ENCODE measurements at regions not wholly inside any gene's neighbourhood (a gene's known extent, or its start where the extent isn't known, plus 50 kb on each side); places are given as distances from the start of the nearest gene placed in this dataset.
A peak's percentile ranks its signal among the peaks of the same experiment; 100 is the strongest.

DNA sequence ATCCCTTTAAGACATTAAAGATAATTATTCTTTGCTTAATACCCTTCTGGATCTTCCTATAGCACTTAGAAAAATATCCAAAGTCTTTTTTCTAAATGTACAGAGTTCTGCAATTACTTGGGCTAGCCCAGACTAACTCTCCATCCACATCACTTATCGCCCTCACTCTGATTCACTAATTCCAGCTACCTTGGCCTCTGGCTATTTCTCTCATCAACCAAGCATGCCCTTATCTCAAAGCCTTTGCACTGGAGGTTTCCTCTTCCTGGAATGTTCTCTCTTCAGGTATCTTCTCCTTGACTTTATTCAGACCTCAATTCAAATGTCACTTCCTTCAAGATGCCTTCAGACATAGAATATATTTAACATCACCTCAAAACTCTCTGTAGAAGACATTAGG is 345.1 kb upstream of the SMIM31 start:
- no peak for DNase-seq (ENCODE audit: low read depth)

DNA sequence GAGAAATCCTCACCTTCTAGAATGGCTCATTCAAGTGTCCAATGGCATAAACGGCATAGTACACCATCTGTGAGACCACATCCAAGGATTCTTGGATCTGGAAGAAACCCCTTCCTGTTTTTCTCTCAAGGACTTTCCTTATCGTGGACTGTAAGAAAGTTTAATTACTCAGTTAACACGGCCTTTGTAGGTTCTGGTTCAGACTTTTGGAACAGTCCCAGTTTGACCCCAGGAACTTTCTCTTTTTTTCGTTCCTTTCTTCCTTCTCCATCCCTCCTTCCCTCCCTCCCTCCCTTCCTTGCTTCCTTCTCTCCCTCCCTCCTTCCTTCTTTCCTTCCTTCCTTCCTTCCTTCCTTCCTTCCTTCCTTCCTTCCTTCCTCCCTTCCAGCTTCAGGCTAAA is 343.5 kb upstream of the SMIM31 start:
- DNase-seq (ENCODE audit: low read depth), result no peak

DNA sequence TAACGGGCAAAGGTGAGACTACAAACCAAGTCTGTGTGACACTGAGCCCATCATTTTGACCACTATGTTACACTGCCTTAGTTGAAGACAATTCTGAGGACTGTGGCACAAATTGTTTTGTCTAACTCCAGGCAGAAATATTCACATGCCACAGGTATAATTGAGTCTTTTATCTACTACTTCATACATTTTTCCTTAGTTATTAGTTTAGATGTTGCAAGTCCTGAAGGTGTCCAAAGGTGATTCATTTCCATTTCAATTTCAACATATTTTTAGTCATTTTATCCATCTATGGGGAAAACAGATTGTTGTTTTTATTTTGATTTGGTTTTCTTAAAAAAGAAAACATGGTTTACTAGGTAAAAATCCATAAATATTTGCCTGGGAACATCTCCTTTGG is 341.7 kb upstream of the SMIM31 start:
- no peak for DNase-seq (ENCODE audit: low read depth)

DNA sequence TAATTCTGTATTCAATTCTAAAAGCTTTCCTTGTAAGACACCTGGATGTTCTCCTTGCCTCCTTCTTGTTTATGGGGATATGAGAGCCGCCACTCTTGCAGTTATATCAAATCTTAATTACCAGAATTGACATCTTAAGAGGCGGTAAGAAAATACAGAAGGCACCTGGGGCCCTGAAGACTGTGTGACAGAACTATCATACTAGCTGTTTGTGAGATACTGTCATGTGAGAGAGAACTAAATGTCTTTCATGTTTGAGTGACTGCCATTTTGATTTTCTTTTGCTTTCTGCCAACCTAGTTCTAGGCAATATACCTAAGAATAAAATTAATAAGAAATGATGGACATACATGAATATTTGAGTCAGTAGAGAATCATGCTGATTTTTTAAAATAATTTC is 340.2 kb upstream of the SMIM31 start:
- no peak for DNase-seq (ENCODE audit: low read depth)

DNA sequence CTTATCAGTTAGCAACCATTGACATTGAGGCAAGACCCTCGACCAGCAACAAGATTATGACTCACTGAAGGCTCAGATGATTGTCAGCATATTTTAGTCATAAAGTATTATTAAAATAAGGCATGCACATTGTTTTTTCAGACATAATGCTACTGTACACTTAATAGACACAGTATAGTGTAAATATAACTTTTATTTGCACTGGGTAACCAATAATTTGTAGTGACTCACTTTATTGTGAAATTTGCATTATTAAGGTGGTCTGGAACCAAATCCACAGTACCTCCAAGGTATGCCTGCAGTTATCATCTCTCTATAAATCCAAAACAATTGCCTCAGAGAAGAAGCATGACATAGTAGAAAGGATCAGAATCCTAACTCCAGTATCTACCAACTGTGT is 330.1 kb upstream of the SMIM31 start:
- peak; percentile 20 for DNase-seq (ENCODE audit: low read depth)

DNA sequence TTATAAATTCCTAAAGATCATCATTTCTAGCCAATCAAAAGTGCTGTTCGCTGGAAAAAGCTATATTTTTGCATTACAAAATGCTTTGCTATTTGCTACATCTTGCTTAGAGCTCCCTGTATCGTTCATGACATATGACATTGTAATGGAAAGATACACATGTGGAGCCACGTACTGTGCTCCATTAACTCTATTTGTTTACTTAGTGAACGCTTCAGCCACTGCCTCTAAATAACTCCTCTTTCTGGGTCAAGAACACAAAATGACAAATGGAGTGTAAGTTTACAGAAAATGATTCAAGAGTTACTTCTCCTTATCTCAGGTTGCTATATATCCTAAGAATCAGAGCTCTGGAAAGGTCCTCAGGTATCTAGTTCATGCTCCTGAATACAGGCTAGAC is 329.1 kb upstream of the SMIM31 start:
- no peak for DNase-seq (ENCODE audit: low read depth)

DNA sequence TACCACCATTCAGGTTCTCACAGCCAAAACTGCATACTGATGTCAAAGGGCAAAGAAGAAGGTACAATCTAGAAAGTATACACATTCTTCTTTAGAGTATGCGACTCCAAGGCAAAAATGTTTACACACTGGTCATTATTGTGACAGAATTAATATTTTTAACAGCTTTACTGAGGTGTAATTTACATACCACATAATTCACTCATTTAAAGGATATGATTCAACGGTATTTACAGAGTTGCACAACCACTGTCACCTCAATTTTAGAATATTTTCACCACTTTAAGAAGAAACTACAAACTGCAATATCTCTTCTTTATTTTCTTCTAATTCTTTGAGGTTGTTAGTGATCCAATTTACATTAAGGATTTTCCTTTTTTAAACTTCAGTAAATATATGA is 325.4 kb upstream of the SMIM31 start:
- DNase-seq (ENCODE audit: low read depth), result peak; percentile 3

DNA sequence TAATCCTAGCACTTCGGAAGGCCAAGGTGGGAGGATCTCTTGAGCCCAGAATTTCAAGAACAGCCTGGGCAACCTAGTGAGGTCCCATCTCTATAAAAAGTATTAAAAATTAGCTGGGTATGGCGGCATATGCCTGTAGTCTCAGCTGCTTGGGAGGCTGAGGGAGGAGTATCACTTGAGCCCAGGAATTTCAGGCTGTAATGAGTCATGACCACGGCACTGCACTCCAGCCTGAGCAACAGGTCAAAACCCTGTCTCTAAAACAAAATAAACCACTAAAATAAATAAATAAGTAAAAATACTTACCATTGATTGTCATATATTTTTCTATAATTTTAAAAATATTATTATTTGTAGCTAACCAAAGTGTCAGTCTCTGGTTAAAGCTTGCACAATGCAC is 315.6 kb upstream of the SMIM31 start:
- peak; percentile 68 for DNase-seq (ENCODE audit: low read depth)

DNA sequence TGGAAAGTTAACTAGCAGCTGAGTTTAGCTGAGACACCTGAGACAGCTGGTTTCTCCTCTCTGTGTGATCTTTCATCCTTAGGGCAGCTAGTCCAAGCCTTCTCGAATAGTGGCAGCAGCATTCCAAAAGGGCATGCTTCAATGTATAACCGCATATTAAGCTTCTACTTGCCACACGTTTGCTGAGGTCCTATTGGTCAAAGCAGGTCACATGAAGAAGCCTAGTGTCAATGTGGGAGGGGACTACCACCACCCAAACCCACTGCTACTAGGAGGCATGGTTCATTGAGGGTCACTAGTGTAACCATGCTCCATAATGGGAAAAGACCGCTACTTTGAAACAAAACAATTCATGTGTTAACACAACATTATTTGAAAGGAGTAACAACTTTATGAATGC is 314.9 kb upstream of the SMIM31 start:
- DNase-seq (ENCODE audit: low read depth), result no peak

DNA sequence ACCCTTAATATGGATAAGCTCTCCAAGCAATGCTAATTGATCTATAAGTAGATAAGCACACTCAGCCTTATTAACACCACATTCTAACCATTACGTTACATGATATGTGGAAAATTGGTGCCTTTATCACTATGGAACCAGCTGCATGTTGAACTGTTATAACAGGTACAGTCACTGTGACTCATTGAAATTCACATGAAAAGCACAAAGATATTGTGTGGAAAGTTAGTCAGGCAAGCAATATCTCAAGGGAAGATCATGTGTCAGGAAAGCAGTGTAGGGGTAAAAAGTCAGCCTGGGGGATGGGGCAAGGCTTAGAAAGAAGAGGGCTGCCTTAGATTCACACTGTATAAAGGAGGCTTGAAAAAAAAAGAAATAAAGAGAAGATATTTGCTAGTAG is 313.7 kb upstream of the SMIM31 start:
- DNase-seq (ENCODE audit: low read depth), result peak; percentile 76

DNA sequence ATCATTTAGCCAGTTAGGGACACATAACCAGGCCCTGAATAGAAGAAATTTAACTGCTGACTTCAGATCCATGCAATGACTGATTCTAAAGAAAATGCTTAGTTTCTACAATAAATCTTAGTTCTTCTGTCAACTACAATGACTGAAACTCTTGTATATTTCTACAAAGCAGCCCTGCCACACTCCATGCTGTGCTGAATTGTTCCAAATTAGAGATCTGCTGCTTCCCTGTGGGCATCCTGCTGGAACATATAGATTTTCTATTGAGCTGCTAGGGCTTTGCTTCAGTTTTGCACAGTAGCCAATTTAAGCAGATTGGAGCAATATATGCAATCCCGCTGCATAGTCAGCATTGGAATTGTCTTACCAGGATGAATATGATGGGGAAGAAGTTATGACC is 312.8 kb upstream of the SMIM31 start:
- no peak for DNase-seq (ENCODE audit: low read depth)

DNA sequence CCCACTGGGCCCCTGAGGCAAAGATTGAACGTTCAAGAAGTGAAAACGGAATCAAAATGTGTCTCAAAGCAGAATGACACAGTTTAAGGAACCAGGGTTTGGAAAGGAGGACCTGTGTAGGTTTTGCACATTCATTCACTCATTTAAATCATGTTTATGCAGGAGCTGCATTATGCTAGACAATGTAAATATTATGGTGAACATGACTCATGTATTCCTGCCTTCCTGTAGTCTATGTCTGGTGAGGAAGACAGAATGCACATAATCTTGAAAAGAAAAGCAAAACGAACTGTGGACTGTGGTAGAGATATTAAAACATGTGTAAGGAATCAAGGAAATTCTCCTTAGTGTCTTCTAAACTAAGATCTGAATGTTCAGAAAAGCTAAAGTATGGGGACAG is 311.8 kb upstream of the SMIM31 start:
- DNase-seq (ENCODE audit: low read depth), result peak; percentile 4

DNA sequence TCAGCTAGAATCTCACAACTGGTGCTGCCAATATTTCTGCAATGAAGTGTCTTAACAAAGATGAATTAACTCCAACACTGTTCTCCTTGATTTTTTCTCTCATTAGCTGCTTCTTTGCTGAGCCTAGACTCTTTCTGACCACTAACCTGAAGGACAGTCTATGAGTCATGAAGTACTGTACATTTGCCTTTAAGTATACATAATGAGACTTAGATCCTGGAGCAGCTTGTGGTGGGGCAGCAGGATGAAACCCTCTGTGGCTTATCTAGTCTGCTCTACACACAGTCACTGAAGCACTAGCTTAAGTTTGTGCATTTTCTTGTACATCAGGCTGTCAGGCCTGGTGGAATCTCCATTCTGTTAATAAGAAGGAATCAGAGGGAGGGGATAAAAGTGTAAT is 307.4 kb upstream of the SMIM31 start:
- DNase-seq (ENCODE audit: low read depth), result peak; percentile 72

DNA sequence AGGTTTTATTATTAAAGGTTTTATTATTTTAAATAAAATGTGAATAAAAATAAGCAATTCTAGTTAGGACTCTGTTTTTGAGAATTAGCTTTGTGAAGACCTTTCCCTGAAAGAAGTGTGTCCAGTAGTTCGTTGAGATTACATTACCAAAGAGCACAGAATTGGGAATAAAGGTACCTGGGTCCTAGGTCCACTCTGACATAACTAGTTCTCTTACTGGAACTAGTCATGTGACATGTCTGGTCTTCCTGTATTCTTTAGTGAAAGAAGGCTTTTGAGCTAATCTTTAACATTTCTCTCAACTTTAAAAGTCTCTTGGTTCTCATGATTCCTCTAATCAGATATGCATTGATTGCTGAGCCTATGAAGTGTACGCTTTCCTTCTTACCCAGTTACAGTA is 292.0 kb upstream of the SMIM31 start:
- no peak for DNase-seq (ENCODE audit: low read depth)

DNA sequence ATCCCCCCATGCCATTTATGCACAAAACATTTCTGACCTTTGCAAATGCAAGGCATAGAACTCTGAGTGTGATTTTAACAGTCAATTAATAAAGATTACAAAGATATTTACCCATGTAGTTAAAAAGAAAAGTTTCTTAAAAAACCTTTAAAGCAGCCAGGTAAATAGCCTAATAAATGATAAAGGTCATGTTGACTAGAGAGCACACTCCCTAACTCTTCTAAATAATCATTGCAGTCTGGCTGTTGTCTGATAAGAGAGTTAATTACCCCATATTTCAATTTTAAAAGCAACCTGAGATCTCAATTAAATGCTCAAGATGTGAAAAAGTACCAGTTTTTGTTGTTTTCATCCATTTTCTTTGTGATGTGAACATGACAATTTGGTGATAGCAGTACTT is 291.5 kb upstream of the SMIM31 start:
- no peak for DNase-seq (ENCODE audit: low read depth)

DNA sequence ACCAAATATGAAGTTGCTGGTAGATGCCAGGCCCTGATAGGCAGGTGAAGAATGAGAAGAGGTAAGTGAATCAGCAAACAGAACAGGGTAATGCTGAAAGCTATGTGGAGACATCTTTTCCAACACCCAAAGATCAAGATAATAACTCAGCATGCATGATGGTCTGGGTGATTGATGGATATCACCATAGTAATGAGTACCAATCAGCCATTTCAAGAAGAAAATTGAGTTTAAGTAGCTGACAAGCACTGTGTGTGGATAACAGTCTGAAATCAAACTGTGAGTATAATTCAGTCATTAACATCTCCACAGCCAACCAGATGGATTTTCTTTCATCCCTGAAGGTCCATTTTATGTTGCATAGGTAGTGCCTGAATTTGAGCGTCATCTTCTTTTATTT is 289.6 kb upstream of the SMIM31 start:
- DNase-seq (ENCODE audit: low read depth), result no peak

DNA sequence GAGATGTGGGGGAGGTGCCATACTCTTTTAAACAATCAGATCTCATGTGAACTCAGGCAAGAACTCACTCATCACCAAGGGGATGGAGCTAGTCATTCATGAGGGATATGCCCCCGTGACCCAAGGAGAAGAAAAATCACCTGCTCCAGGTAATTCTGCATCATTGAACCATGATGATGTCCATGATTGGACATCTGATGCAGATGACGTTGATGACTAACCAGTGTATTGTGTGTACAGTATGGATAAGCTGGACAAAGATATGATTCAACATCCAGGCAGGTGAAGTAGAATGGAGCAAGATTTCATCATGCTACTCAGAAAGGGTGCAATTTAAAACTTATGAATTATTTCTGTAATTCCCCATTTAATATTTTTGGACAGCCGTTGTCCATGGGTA is 286.4 kb upstream of the SMIM31 start:
- DNase-seq (ENCODE audit: low read depth), result no peak

DNA sequence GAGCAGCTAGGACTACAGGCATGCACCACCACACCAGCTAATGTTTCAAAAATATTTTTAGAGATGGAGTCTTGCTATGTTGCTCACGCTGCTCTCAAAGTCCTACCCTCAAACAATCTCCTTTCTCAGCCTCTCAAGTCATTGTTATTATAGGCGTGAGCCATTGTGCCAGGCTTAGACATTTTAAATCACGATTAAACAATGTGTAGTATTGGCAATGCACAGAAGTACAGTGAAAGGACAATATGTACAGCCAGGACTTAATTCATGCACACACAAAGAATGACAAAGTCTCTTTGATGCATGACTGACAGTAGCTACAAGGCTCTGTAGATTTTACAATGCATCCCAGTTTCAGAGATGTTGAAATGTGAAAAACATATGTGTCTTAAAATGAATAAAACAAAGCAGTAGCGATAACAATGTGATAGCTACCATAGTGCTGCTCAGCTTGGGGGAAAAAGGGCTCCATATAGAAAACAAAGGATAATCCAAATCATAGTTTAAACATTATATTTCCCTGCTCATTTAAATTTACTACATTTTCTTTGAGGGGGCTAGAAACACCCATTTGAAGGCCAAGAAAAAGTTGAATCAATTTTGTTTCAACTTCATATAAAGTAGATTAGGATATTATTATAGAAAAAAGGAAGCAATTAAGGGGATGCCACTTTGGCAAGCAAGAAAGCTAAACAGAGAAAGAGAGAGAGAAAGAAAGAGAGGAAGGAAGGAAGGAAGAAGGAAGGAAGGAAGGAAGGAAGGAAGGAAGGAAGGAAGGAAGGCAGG is 272.4 kb upstream of the SMIM31 start:
- DNase-seq (ENCODE audit: low read depth), result no peak

DNA sequence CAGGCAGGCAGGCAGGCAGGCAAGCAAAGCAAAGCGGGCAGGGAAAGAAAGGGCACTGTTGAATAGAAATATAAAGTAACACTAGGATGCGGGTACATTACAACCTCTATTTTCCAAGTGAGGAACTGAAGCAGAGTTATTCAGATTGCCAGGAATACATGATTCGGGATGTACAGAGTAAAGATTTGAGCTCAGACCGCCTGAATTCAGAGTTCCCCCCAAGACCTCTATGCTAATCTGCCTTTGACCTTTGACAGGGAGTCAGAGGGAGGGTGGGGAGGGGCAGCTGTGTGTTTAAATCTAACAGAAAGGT is 271.9 kb upstream of the SMIM31 start:
- DNase-seq (ENCODE audit: low read depth), result no peak

DNA sequence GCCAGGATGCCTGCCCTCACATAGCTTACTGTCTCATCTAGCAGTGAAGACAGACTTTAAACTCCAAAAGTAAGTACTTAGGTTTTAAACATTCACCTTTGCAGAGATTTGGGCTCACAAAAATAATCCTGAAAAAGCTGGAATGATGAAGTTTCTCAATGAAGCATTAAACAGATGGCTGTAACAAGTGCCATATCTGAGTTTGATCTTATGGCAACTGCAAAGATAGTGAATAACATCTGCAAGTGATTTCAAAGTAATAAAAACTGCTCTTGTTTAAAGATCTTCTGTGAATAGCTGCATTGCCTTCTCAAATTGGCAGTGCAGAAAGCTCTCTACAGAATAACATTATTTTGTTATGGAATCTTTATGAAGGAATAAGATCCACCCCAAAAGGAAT is 271.2 kb upstream of the SMIM31 start:
- DNase-seq (ENCODE audit: low read depth), result no peak

DNA sequence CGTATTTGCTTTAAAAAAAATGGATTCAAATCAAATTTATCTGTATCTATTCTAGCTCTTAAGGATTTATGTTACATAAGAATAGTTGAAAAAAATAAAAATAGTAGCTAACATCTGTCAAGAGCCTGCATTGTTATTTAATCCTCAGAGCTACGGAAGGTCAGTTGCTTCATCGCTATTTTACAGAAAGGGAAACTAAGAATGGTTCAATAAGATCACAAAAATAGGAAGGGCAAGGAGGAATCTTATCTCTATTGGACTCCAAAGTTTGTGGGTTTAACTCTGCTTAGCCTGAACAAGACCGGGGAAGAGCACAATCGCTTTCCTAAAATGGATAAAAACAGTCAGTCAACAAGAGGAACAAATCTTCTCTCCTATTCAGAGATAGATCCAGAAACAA is 270.2 kb upstream of the SMIM31 start:
- no peak for DNase-seq (ENCODE audit: low read depth)

DNA sequence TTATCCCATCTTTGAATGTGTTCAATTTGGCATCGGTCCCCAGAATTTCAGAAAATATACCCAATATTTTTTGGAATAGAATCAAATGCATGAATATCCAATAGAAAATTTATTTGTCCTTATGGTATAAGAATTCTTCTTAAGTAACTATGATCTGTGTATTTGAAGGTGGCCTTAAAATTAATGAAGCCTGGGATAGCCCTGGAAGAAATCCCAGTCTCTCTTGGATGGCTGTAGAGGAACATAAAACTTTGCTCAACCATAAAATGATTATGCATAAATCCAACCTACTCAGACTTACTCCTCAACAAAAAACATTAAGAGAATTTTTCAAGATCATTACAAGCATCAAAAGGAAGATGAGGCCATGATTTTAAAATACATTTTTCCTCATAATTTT is 269.4 kb upstream of the SMIM31 start:
- no peak for DNase-seq (ENCODE audit: low read depth)

DNA sequence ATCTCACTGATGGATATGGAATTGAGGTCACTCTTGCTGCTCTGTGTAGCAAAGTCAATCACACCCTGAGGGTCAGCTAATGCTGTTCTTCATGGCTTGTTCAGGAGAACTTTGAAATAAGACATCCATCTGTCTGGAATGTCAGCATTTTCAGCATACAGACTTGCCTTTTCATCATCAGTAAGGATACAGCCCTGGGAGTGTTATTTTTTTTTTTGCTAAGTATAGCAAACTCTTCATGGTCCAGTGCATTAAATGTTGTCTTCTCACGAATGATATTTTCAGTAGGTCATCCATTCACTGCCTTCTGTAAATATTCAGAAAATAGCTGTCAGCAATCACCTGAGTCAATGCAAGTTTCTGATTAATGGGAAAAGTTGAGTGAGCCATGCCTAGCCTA is 268.8 kb upstream of the SMIM31 start:
- no peak for DNase-seq (ENCODE audit: low read depth)

DNA sequence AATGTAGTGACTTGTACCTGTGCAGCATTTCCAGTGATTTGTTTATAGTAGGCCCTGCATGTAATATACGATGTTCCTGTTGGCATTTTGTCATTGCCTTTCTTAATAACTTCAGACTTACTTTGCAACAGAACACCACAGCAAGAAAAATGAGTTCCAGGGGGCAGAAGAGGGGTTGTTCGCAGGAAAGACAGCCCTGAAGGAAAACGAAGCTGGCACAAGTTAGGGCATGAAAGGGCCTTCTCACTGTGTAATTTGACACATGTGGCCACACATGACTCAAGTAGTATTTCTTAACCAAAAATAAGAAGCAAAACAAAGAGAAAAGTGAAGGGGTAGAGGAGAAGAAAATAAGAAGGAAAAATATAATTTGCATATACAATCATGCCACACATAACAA is 265.8 kb upstream of the SMIM31 start:
- no peak for DNase-seq (ENCODE audit: low read depth)

DNA sequence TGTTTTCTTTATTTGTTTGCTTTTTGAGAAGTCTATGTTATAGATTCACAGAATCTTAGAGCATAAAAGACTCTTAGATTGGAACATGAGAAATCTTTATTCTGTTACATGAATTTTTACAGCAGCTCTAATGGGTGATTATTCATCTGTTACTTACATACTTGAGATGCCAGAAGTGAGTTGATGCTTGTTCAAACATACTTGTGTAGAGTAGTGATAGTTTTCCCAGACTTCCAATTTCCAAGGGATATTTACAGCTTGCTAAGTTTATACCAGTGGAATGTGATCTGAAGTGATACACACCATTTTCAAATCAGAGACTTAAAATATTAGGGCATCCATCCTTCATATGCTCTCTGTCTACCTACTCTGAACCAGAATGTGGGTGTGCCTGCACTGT is 252.9 kb upstream of the SMIM31 start:
- peak; percentile 5 for DNase-seq (ENCODE audit: low read depth)

Measured in amniotic epithelial cell (primary cell).